ENCODE measurements at regions not wholly inside any gene's neighbourhood (a gene's known extent, or its start where the extent isn't known, plus 50 kb on each side); places are given as distances from the start of the nearest gene placed in this dataset.
"Not testable (repeated sequence)": the region's sequence is repeated elsewhere in the genome, so short reads cannot be mapped to it uniquely, and the experiment has no call there.

- DNase-seq = no peak
Measured at GRCh38 chr6:113009682-113010081, 662.6 kb downstream of the RFPL4B start.

GRCh38 chr6:113010196-113010989 lies 663.3 kb downstream of the RFPL4B start:
- no peak for DNase-seq

- DNase-seq = no peak
Measured at GRCh38 chr6:113011389-113011788, 664.3 kb downstream of the RFPL4B start.

GRCh38 chr6:113011801-113012200 lies 664.7 kb downstream of the RFPL4B start:
- no peak for DNase-seq

GRCh38 chr6:113015249-113015648 lies 668.1 kb downstream of the RFPL4B start:
- no peak for DNase-seq

GRCh38 chr6:113017353-113017752 lies 670.2 kb downstream of the RFPL4B start:
- DNase-seq = no peak

- DNase-seq = no peak
Measured at GRCh38 chr6:113018351-113019151, 671.4 kb downstream of the RFPL4B start.

- DNase-seq = no peak
Measured at GRCh38 chr6:113019176-113019575, 672.0 kb downstream of the RFPL4B start.

- no peak for DNase-seq
Measured at GRCh38 chr6:113027780-113028179, 680.6 kb downstream of the RFPL4B start.

- not testable (repeated sequence) for DNase-seq
Measured at GRCh38 chr6:113029161-113029560, 682.0 kb downstream of the RFPL4B start.

GRCh38 chr6:113031591-113032238 lies 684.6 kb downstream of the RFPL4B start:
- DNase-seq = no peak

- DNase-seq = no peak
Measured at GRCh38 chr6:113039005-113039404, 691.9 kb downstream of the RFPL4B start.

GRCh38 chr6:113047148-113047547 lies 700.0 kb downstream of the RFPL4B start:
- DNase-seq = no peak

GRCh38 chr6:113047932-113048331 lies 700.8 kb downstream of the RFPL4B start:
- DNase-seq = no peak

GRCh38 chr6:113048741-113049140 lies 701.6 kb downstream of the RFPL4B start:
- no peak for DNase-seq

GRCh38 chr6:113049190-113049589 lies 702.1 kb downstream of the RFPL4B start:
- no peak for DNase-seq

GRCh38 chr6:113050010-113050858 lies 703.1 kb downstream of the RFPL4B start:
- DNase-seq = no peak

GRCh38 chr6:113050979-113051378 lies 703.8 kb downstream of the RFPL4B start:
- no peak for DNase-seq

- no peak for DNase-seq
Measured at GRCh38 chr6:113052506-113052905, 705.4 kb downstream of the RFPL4B start.

- DNase-seq = no peak
Measured at GRCh38 chr6:113055061-113055460, 707.9 kb downstream of the RFPL4B start.

- no peak for DNase-seq
Measured at GRCh38 chr6:113055998-113056397, 708.9 kb downstream of the RFPL4B start.

GRCh38 chr6:113057567-113058053 lies 710.5 kb downstream of the RFPL4B start:
- DNase-seq = no peak

All from CD4-positive, alpha-beta T cell treated with Interleukin-4 for 4 hours (primary cell).